ENCODE measurements at regions not wholly inside any gene's neighbourhood (a gene's known extent, or its start where the extent isn't known, plus 50 kb on each side); places are given as distances from the start of the nearest gene placed in this dataset.

GRCh38 chr21:23690316-23690715 is 1917.0 kb downstream of the MRPL39 start:
- TF ChIP-seq CTCF (IDR thresholded peaks at IDR 0.05) (no peak), POLR2A (IDR thresholded peaks at IDR 0.05) (no peak), POLR2AphosphoS5 (IDR thresholded peaks at IDR 0.05) (no peak)
